OCI-LY1 (cell line): ENCODE measurements at regions not wholly inside any gene's neighbourhood (a gene's known extent, or its start where the extent isn't known, plus 50 kb on each side); places are given as distances from the start of the nearest gene placed in this dataset.

ENCODE experiments used
- H2AFZ ChIP-seq: fragments of 200-600 bp; sonication (generic), shearing (Covaris generic); 2 replicates; pipeline ENCODE4 v1.6.0; 2014; ENCODE audit warnings: antibody characterized with exemption, mild to moderate bottlenecking, low read length
- H3F3A ChIP-seq: fragments of 200-600 bp; sonication (generic), shearing (Covaris generic); 2 replicates; pipeline ENCODE4 v1.6.0; 2014; ENCODE audit warnings: mild to moderate bottlenecking, antibody characterized with exemption, low read length, moderate library complexity; ENCODE audit not compliant: insufficient read depth
- H3K27ac ChIP-seq: fragments of 200-600 bp; sonication (generic); 2 replicates; pipeline ENCODE4 v1.5.1; 2014; ENCODE audit warnings: low read length, mixed run types, mild to moderate bottlenecking, low read depth; ENCODE audit not compliant: poor library complexity, severe bottlenecking
- H3K27me3 ChIP-seq: fragments of 200-600 bp; sonication (generic); 2 replicates; pipeline ENCODE4 v1.6.0; 2014; ENCODE audit warnings: antibody characterized with exemption, mild to moderate bottlenecking, low read length, moderate library complexity; ENCODE audit not compliant: insufficient read depth
- H3K36me3 ChIP-seq: fragments of 200-600 bp; sonication (generic); 2 replicates; pipeline ENCODE4 v1.6.1; 2014; ENCODE audit warnings: mild to moderate bottlenecking, antibody characterized with exemption, low read length, moderate library complexity, mixed read lengths; ENCODE audit not compliant: insufficient read depth
- H3K4me1 ChIP-seq: fragments of 200-600 bp; sonication (generic); 2 replicates; pipeline ENCODE4 v1.5.1; 2014; ENCODE audit warnings: mild to moderate bottlenecking, low read length, moderate library complexity; ENCODE audit not compliant: insufficient read depth, severe bottlenecking
- H3K4me2 ChIP-seq: fragments of 200-600 bp; sonication (generic), shearing (Covaris generic); 2 replicates; pipeline ENCODE4 v1.6.1; 2014; ENCODE audit warnings: low read length
- H3K4me3 ChIP-seq: fragments of 200-600 bp; sonication (generic); 2 replicates; pipeline ENCODE4 v1.5.1; 2014; ENCODE audit warnings: low read length, low read depth, mild to moderate bottlenecking, mixed read lengths; ENCODE audit not compliant: poor library complexity, severe bottlenecking
- H3K79me2 ChIP-seq: fragments of 200-600 bp; shearing (Covaris generic); 2 replicates; pipeline ENCODE4 v1.6.1; 2016; ENCODE audit warnings: mixed run types, low read length, mixed read lengths; ENCODE audit not compliant: insufficient read depth
- H3K9ac ChIP-seq: fragments of 200-600 bp; sonication (generic), shearing (Covaris generic); 2 replicates; pipeline ENCODE4 v1.6.1; 2014; ENCODE audit warnings: mild to moderate bottlenecking, low read length, mixed read lengths
- H3K9me2 ChIP-seq: fragments of 200-600 bp; sonication (generic), shearing (Covaris generic); 2 replicates; pipeline ENCODE4 v1.6.1; 2014; ENCODE audit warnings: low read depth, mild to moderate bottlenecking, low read length, mixed read lengths
- H3K9me3 ChIP-seq: fragments of 200-600 bp; shearing (Covaris generic); 2 replicates; pipeline ENCODE4 v1.6.1; 2014; ENCODE audit warnings: low read length, mixed read lengths
- H4K20me1 ChIP-seq: fragments of 200-600 bp; sonication (generic), shearing (Covaris generic); 2 replicates; pipeline ENCODE4 v1.6.0; 2016; ENCODE audit warnings: mild to moderate bottlenecking, low read length; ENCODE audit not compliant: insufficient read depth
- CTCF ChIP-seq: fragments of 200-600 bp; sonication (generic), shearing (Covaris generic); IDR thresholded peaks from 2 replicates; pipeline ENCODE4 v1.5.1; 2017; ENCODE audit warnings: mild to moderate bottlenecking, antibody characterized with exemption, low read length, moderate library complexity, mixed read lengths
- EZH2 ChIP-seq: fragments of 200-600 bp; sonication (generic), shearing (Covaris generic); IDR thresholded peaks from 2 replicates; pipeline ENCODE4 v1.8.0; 2017; ENCODE audit warnings: borderline replicate concordance, mixed run types, mild to moderate bottlenecking, antibody characterized with exemption, low read length, moderate library complexity, mixed read lengths

GRCh38 chr2:122514451-122514996 lies 759.1 kb downstream of the TSN start:
- Histone ChIP-seq H4K20me1 (no peaks in the 10 kb centered on the region), H3K4me2 (no peak overlapping the region), H3K9me3 (no peaks in the 10 kb centered on the region), H3K27me3 (no peaks in the 10 kb centered on the region), H3K9ac (no peak overlapping the region), H3K36me3 (no peaks in the 10 kb centered on the region), H2AFZ (no peak overlapping the region), H3K79me2 (no peaks in the 10 kb centered on the region), H3F3A (no peaks in the 10 kb centered on the region), H3K9me2 (no peaks in the 10 kb centered on the region), H3K4me3 (no peak overlapping the region), H3K27ac (no peak overlapping the region), H3K4me1 (peaks cover 22% of the 10 kb centered on the region)
- TF ChIP-seq EZH2: no peak
- no peak for TF ChIP-seq CTCF

- H3F3A ChIP-seq: no peaks in the 10 kb centered on the region
- H3K36me3 ChIP-seq: no peaks in the 10 kb centered on the region
- no peak overlapping the region for H3K4me2 ChIP-seq
- no peaks in the 10 kb centered on the region for H4K20me1 ChIP-seq
- H3K9me3 ChIP-seq: no peaks in the 10 kb centered on the region
- H3K79me2 ChIP-seq: no peaks in the 10 kb centered on the region
- H2AFZ ChIP-seq: no peak overlapping the region
- peaks cover 26% of the 10 kb centered on the region for H3K4me1 ChIP-seq
- no peak for TF ChIP-seq EZH2
- no peak for TF ChIP-seq CTCF
- no peaks in the 10 kb centered on the region for H3K27me3 ChIP-seq
- H3K4me3 ChIP-seq: no peak overlapping the region
- H3K9ac ChIP-seq: no peak overlapping the region
- no peak overlapping the region for H3K27ac ChIP-seq
- no peaks in the 10 kb centered on the region for H3K9me2 ChIP-seq
Observed at GRCh38 chr2:122515731-122516290, 760.4 kb downstream of the TSN start.

GRCh38 chr2:122516775-122517174 lies 761.3 kb downstream of the TSN start:
- H3K27me3 ChIP-seq: no peaks in the 10 kb centered on the region
- H3F3A ChIP-seq: no peaks in the 10 kb centered on the region
- peak overlapping the region; percentile 14; the same call in 1 of the 2 replicates for H3K4me2 ChIP-seq

More at GRCh38 chr2:122516775-122517174, 761.3 kb downstream of the TSN start:
- Histone ChIP-seq H2AFZ (no peak overlapping the region), H3K79me2 (no peaks in the 10 kb centered on the region), H3K9me3 (no peaks in the 10 kb centered on the region), H3K36me3 (no peaks in the 10 kb centered on the region), H4K20me1 (no peaks in the 10 kb centered on the region), H3K4me1 (peaks cover 26% of the 10 kb centered on the region), H3K9ac (no peak overlapping the region), H3K9me2 (no peaks in the 10 kb centered on the region), H3K4me3 (no peak overlapping the region), H3K27ac (no peak overlapping the region)
- no peak for TF ChIP-seq EZH2
- no peak for TF ChIP-seq CTCF
